ENCODE measurements at regions not wholly inside any gene's neighbourhood (a gene's known extent, or its start where the extent isn't known, plus 50 kb on each side); places are given as distances from the start of the nearest gene placed in this dataset.

DNA sequence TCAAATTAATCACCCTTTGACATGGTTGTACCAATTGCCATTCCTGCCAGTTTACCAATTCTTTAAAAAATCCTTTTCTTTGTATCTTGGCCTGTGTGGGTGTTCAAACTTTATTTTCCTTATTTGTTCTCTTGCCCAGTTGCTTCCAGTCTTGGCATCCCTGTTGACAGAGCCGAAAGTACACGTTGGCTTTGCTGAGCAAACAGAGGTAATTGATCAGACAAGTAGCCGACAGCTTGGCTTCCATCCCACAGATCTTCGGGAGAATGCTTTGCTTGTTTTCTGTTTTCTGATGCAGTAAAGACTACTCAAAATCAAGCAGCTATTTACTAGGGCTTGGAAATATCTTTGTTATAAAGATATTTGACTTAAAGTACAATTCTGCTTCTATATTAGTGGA, 506.8 kb upstream of the SALL1 start:
- TF ChIP-seq CTCF (conservative IDR thresholded peaks at IDR 0.05), result no peak
- no peak for TF ChIP-seq EZH2 (IDR thresholded peaks at IDR 0.05; ENCODE audit: low read depth)
